Smooth muscle cell (in vitro differentiated cells): ENCODE measurements at regions not wholly inside any gene's neighbourhood (a gene's known extent, or its start where the extent isn't known, plus 50 kb on each side); places are given as distances from the start of the nearest gene placed in this dataset.
"Not testable (repeated sequence)": the region's sequence is repeated elsewhere in the genome, so short reads cannot be mapped to it uniquely, and the experiment has no call there.

Experiments
- DNase-seq: peaks from one replicate; lab custom pipeline; 2025; ENCODE audit not compliant: unreplicated experiment; lab: John Stamatoyannopoulos, UW
- H2AFZ ChIP-seq: fragments of 200-600 bp; sonication (generic); 2 replicates; pipeline ENCODE4 v1.6.0; 2016; ENCODE audit warnings: antibody characterized with exemption, low read depth, mild to moderate bottlenecking
- H3F3A ChIP-seq: fragments of 200-600 bp; sonication (generic); 2 replicates; pipeline ENCODE4 v1.6.0; 2017; ENCODE audit warnings: antibody characterized with exemption, low read depth
- H3K27ac ChIP-seq: fragments of 200-600 bp; sonication (generic); 2 replicates; pipeline ENCODE4 v1.5.1; 2016; ENCODE audit warnings: low read depth, mild to moderate bottlenecking
- H3K27me3 ChIP-seq: fragments of 200-600 bp; sonication (generic); 2 replicates; pipeline ENCODE4 v1.6.1; 2016; ENCODE audit warnings: low read depth, mild to moderate bottlenecking
- H3K36me3 ChIP-seq: fragments of 200-600 bp; sonication (generic); 2 replicates; pipeline ENCODE4 v1.5.1; 2016; ENCODE audit warnings: low read depth
- H3K4me1 ChIP-seq: fragments of 200-600 bp; sonication (generic); 2 replicates; pipeline ENCODE4 v1.5.1; 2016; ENCODE audit warnings: low read depth
- H3K4me2 ChIP-seq: fragments of 200-600 bp; sonication (generic); 2 replicates; pipeline ENCODE4 v1.6.0; 2016; ENCODE audit warnings: mild to moderate bottlenecking
- H3K4me3 ChIP-seq: fragments of 200-600 bp; sonication (generic); 2 replicates; pipeline ENCODE4 v1.5.1; 2016; ENCODE audit warnings: mild to moderate bottlenecking
- H3K79me2 ChIP-seq: fragments of 200-600 bp; sonication (generic); 2 replicates; pipeline ENCODE4 v1.6.0; 2016; ENCODE audit warnings: low read depth, mild to moderate bottlenecking
- H3K9ac ChIP-seq: fragments of 200-600 bp; sonication (generic); 2 replicates; pipeline ENCODE4 v1.6.0; 2016; ENCODE audit warnings: low read depth
- H3K9me3 ChIP-seq: fragments of 200-600 bp; sonication (generic); replicated peaks from 2 replicates; pipeline ENCODE4 v1.5.1; 2016; ENCODE audit warnings: low read depth
- H4K20me1 ChIP-seq: fragments of 200-600 bp; sonication (generic); 2 replicates; pipeline ENCODE4 v1.6.0; 2016; ENCODE audit warnings: low read depth
- CTCF ChIP-seq: fragments of 200-600 bp; sonication (generic); IDR thresholded peaks from 2 replicates; pipeline ENCODE4 v1.5.1; 2017; ENCODE audit warnings: borderline replicate concordance, mild to moderate bottlenecking, antibody characterized with exemption; ENCODE audit not compliant: insufficient read depth, poor library complexity, severe bottlenecking
- WGBS: methylation state at CpG from one replicate; pipeline ENCODE4 v1.1.7; 2016; ENCODE audit warnings: low lambda C conversion rate; 5-methylcytosine and 5-hydroxymethylcytosine counted together

DNA sequence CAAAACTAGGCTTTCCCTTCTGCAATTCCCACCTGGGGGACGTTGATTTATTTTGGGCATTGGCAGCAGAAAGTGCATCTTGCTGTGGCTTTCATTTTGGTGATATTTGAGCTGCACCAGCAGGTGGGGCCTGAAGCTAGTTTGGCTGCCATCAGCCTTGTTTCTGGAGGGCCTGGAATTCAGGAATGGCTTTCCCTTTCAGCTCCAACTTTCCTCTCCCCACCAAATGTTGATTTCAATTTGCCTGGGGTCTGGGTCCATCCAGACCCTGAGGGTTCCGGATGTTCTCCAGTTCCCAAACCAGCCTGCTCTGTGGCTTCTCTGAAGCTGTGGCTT lies 640.4 kb downstream of the TYW1 start:
- Histone ChIP-seq H3K27ac (no peak overlapping the region), H4K20me1 (no peaks in the 10 kb centered on the region), H3F3A (no peaks in the 10 kb centered on the region), H2AFZ (no peak overlapping the region), H3K27me3 (no peaks in the 10 kb centered on the region), H3K79me2 (no peaks in the 10 kb centered on the region), H3K9ac (no peak overlapping the region), H3K4me2 (no peak overlapping the region), H3K9me3 (no peaks in the 10 kb centered on the region), H3K4me3 (no peak overlapping the region), H3K4me1 (no peaks in the 10 kb centered on the region), H3K36me3 (no peaks in the 10 kb centered on the region)
- 50% methylated on average over 2 of the region's 2 CpGs for WGBS
- no peak for DNase-seq
- TF ChIP-seq CTCF: peak; percentile 19

DNA sequence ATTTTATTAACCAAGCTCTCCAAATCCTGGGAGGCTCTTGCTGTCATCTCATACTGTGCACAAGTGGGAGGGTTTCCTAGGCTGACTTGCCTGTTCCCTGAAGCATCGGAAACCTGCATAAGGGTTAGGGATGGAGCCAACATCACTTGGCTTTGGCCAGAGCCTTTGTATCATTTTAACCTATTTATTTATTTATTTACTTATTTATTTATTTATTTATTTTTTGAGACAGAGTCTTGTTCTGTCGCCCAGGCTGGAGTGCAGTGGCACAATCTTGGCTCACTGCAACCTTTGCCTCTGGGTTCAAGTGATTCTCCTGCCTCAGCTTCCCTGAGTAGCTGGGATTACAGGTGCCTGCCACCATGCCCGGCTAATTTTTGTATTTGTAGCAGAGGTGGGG lies 645.9 kb downstream of the TYW1 start:
- not testable (repeated sequence) for H3K36me3 ChIP-seq, H3K4me2 ChIP-seq, H3K27ac ChIP-seq, H3F3A ChIP-seq, H3K9ac ChIP-seq, H3K27me3 ChIP-seq, H3K79me2 ChIP-seq, H4K20me1 ChIP-seq, H3K4me1 ChIP-seq, H3K9me3 ChIP-seq, DNase-seq, H2AFZ ChIP-seq, H3K4me3 ChIP-seq
- 95% methylated on average over 3 of the region's 3 CpGs for WGBS

DNA sequence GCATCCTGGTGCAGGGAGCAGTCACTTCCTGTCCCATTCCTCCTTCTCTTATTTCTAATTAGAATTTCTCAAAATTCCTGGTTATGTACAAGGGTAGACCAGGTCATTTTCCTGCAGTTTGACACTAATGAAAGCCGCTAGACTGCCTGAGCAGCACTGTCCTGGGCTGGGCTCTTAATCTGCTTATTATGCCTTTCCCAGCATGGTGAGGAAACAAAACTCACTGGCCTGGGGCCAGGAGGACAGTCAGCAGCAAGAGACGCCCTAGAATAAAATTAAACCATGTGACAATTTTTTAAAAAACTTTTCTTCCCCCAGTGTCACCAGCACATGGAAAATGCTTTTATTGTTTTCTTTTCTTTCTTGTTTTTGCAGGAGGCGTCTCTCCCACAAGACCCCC lies 647.5 kb downstream of the TYW1 start:
- no peak overlapping the region for H3K4me2 ChIP-seq
- H3K9ac ChIP-seq: no peak overlapping the region
- no peaks in the 10 kb centered on the region for H3K27me3 ChIP-seq
- H3K27ac ChIP-seq: no peak overlapping the region
- H4K20me1 ChIP-seq: no peaks in the 10 kb centered on the region
- no peaks in the 10 kb centered on the region for H3K4me1 ChIP-seq
- no peak for DNase-seq
- H3K79me2 ChIP-seq: no peaks in the 10 kb centered on the region
- H3K36me3 ChIP-seq: no peaks in the 10 kb centered on the region
- H3K4me3 ChIP-seq: no peak overlapping the region
- no peak for TF ChIP-seq CTCF
- no peaks in the 10 kb centered on the region for H3F3A ChIP-seq
- no peaks in the 10 kb centered on the region for H3K9me3 ChIP-seq
- 92% methylated on average over 3 of the region's 3 CpGs for WGBS
- no peak overlapping the region for H2AFZ ChIP-seq

DNA sequence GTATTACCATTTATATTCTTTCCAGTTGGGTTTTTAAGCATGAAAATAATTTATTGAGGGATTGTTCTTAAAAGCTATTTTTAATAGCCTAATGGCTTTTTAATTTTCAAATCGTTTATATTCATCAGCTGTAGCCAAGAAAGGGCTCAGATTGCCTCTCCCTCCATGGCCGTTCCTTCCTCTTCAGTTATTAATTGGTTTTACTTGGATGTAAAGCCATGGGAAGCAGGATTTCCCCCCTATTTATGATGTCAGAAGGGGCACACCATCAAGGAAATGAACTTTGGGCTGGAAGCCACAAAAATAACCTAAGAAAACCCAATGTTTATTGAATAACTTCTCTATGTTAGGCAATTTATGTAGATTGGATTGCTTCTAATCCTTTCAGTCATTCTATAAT lies 656.3 kb downstream of the TYW1 start:
- Histone ChIP-seq H3K9me3 (no peaks in the 10 kb centered on the region), H3K4me3 (no peak overlapping the region), H2AFZ (no peak overlapping the region), H3K27me3 (peaks cover 8% of the 10 kb centered on the region), H3K9ac (no peak overlapping the region), H3K4me2 (no peak overlapping the region), H4K20me1 (no peaks in the 10 kb centered on the region), H3K27ac (no peak overlapping the region), H3K4me1 (no peaks in the 10 kb centered on the region), H3K79me2 (no peaks in the 10 kb centered on the region), H3F3A (no peaks in the 10 kb centered on the region), H3K36me3 (no peaks in the 10 kb centered on the region)
- 79% methylated on average over 2 of the region's 2 CpGs for WGBS
- TF ChIP-seq CTCF: no peak
- DNase-seq: no peak
